HG03175 (cell line): ENCODE measurements at regions not wholly inside any gene's neighbourhood (a gene's known extent, or its start where the extent isn't known, plus 50 kb on each side); places are given as distances from the start of the nearest gene placed in this dataset.
"Not testable (repeated sequence)": the region's sequence is repeated elsewhere in the genome, so short reads cannot be mapped to it uniquely, and the experiment has no call there.

Experiments
- ATAC-seq: cut with Tn5 transposase; IDR thresholded peaks from one replicate; pipeline ENCODE4 v1.9.1; 2021; ENCODE audit warnings: mild to moderate bottlenecking, moderate library complexity; ENCODE audit not compliant: unreplicated experiment

- no peak for ATAC-seq
Measured at GRCh38 chr16:13612623-13613022, 307.3 kb upstream of the ERCC4 start.

GRCh38 chr16:13613165-13613564, 306.8 kb upstream of the ERCC4 start:
- ATAC-seq: no peak

- ATAC-seq: no peak
Measured at GRCh38 chr16:13621639-13622038, 298.3 kb upstream of the ERCC4 start.

GRCh38 chr16:13628156-13628555, 291.8 kb upstream of the ERCC4 start:
- ATAC-seq: no peak

GRCh38 chr16:13629704-13630103, 290.2 kb upstream of the ERCC4 start:
- no peak for ATAC-seq

GRCh38 chr16:13630374-13630773, 289.6 kb upstream of the ERCC4 start:
- ATAC-seq: no peak

- no peak for ATAC-seq
Measured at GRCh38 chr16:13631213-13631767, 288.7 kb upstream of the ERCC4 start.

- ATAC-seq: no peak
Measured at GRCh38 chr16:13631916-13632315, 288.0 kb upstream of the ERCC4 start.

- ATAC-seq: not testable (repeated sequence)
Measured at GRCh38 chr16:13632504-13632903, 287.4 kb upstream of the ERCC4 start.

GRCh38 chr16:13633391-13633861, 286.5 kb upstream of the ERCC4 start:
- ATAC-seq: no peak

- no peak for ATAC-seq
Measured at GRCh38 chr16:13634253-13634652, 285.7 kb upstream of the ERCC4 start.

- ATAC-seq: no peak
Measured at GRCh38 chr16:13634959-13635358, 285.0 kb upstream of the ERCC4 start.

- ATAC-seq: no peak
Measured at GRCh38 chr16:13638218-13638617, 281.7 kb upstream of the ERCC4 start.

GRCh38 chr16:13643412-13643811, 276.5 kb upstream of the ERCC4 start:
- ATAC-seq: no peak

GRCh38 chr16:13645601-13646245, 274.2 kb upstream of the ERCC4 start:
- ATAC-seq: no peak

GRCh38 chr16:13660807-13661206, 259.1 kb upstream of the ERCC4 start:
- ATAC-seq: no peak

GRCh38 chr16:13665876-13666275, 254.1 kb upstream of the ERCC4 start:
- no peak for ATAC-seq

- ATAC-seq: no peak
Measured at GRCh38 chr16:13672196-13672595, 247.8 kb upstream of the ERCC4 start.

GRCh38 chr16:13680021-13680889, 239.7 kb upstream of the ERCC4 start:
- ATAC-seq: no peak

GRCh38 chr16:13684819-13685563, 235.0 kb upstream of the ERCC4 start:
- no peak for ATAC-seq

GRCh38 chr16:13696017-13696416, 223.9 kb upstream of the ERCC4 start:
- ATAC-seq: no peak
